Natural killer cell (primary cell): ENCODE measurements at regions not wholly inside any gene's neighbourhood (a gene's known extent, or its start where the extent isn't known, plus 50 kb on each side); places are given as distances from the start of the nearest gene placed in this dataset.

Experiments used
- ATAC-seq, 3 donors: fragments of 150-1000 bp in 2 of 3; fragments of 200-7000 bp in 1 of 3; cut with Tn5 transposase; 1 replicate in 1 of 3; 2 replicates in 2 of 3; pipeline ENCODE4 v1.10.0; 2021; ENCODE audit warnings: mild to moderate bottlenecking in 2 of 3, moderate library complexity in 2 of 3
- DNase-seq, 2 donors: peaks; one replicate each; pipeline versions ENCODE4 v3.0.0 to v3.0.0-alpha.2; 2013 to 2021; ENCODE audit warnings: mixed read lengths in 1 of 2
- H3K27ac ChIP-seq: one replicate; pipeline ENCODE4 v1.5.1; 2013; ENCODE audit warnings: mild to moderate bottlenecking, low read length
- H3K27me3 ChIP-seq: one replicate; pipeline ENCODE4 v1.6.1; 2013; ENCODE audit warnings: low read length; ENCODE audit not compliant: control insufficient read depth, insufficient read depth
- H3K36me3 ChIP-seq: one replicate; pipeline ENCODE4 v1.6.1; 2013; ENCODE audit warnings: low read length; ENCODE audit not compliant: control insufficient read depth, insufficient read depth
- H3K4me1 ChIP-seq: one replicate; pipeline ENCODE4 v1.6.1; 2013; ENCODE audit warnings: low read length; ENCODE audit not compliant: control insufficient read depth, insufficient read depth
- H3K4me3 ChIP-seq: one replicate; pipeline ENCODE4 v1.5.1; 2013; ENCODE audit warnings: low read length
- H3K9me3 ChIP-seq: one replicate; pipeline ENCODE4 v1.6.1; 2013; ENCODE audit warnings: low read length; ENCODE audit not compliant: control insufficient read depth, insufficient read depth
- H3K27ac Mint-ChIP-seq, 2 donors: one replicate each; pipeline ENCODE4 v1.8.0; 2022; ENCODE audit warnings: mild to moderate bottlenecking in 2 of 2, mixed read lengths in 2 of 2, moderate library complexity in 1 of 2
- H3K27me3 Mint-ChIP-seq, 2 donors: one replicate each; pipeline ENCODE4 v1.8.0; 2022; ENCODE audit warnings: low read depth in 2 of 2, mixed read lengths in 2 of 2
- H3K36me3 Mint-ChIP-seq: one replicate; pipeline ENCODE4 v1.8.0; 2022; ENCODE audit warnings: mixed read lengths
- H3K4me1 Mint-ChIP-seq, 2 donors: one replicate each; pipeline ENCODE4 v1.8.0; 2022; ENCODE audit warnings: mixed read lengths in 2 of 2
- H3K4me3 Mint-ChIP-seq: one replicate; pipeline ENCODE4 v1.8.0; 2022; ENCODE audit warnings: mild to moderate bottlenecking, moderate library complexity, mixed read lengths
- H3K9me3 Mint-ChIP-seq, 2 donors: one replicate each; pipeline ENCODE4 v1.8.0; 2022; ENCODE audit warnings: mixed read lengths in 2 of 2
- WGBS: methylation state at CpG from one replicate; pipeline ENCODE4 v1.1.7; 2013; ENCODE audit warnings: missing lambda C conversion rate; ENCODE audit not compliant: insufficient coverage; 5-methylcytosine and 5-hydroxymethylcytosine counted together
- intact Hi-C: fragments of 100-400 bp; cut with micrococcal nuclease; formaldehyde crosslinking; loops from one replicate; pipeline ENCODE4 v1.14.2; 2022
- TF ChIP-seq, protein P1 (sequence below): fragments of 200-600 bp; IDR thresholded peaks from one replicate; pipeline ENCODE4 v1.8.0; 2022; ENCODE audit warnings: antibody characterized with exemption

DNA sequence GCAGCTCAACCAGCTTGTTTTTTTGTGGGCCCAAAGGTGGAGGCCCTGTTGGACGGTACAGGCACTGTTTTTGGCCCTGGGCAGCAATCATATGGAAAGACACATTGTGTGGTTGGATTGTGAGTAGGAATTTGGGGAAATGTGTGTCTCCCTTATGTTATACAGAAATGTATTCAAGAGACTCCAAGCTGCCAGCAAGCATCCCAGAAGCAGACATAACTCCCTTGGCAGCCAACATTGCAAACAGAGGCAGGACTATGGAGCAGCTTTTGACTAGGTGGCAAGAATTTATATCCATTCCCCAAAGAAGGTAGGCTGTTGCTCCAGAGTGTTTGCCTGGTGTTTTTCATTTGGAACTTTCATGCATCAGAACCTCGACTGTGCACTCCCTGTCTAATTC lies 104.9 kb downstream of the BUB3 start:
- 84% methylated on average over 2 of the region's 2 CpGs for WGBS
- TF ChIP-seq, protein P1, sequence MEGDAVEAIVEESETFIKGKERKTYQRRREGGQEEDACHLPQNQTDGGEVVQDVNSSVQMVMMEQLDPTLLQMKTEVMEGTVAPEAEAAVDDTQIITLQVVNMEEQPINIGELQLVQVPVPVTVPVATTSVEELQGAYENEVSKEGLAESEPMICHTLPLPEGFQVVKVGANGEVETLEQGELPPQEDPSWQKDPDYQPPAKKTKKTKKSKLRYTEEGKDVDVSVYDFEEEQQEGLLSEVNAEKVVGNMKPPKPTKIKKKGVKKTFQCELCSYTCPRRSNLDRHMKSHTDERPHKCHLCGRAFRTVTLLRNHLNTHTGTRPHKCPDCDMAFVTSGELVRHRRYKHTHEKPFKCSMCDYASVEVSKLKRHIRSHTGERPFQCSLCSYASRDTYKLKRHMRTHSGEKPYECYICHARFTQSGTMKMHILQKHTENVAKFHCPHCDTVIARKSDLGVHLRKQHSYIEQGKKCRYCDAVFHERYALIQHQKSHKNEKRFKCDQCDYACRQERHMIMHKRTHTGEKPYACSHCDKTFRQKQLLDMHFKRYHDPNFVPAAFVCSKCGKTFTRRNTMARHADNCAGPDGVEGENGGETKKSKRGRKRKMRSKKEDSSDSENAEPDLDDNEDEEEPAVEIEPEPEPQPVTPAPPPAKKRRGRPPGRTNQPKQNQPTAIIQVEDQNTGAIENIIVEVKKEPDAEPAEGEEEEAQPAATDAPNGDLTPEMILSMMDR: no peak
- no peak overlapping the region for H3K4me3 Mint-ChIP-seq
- H3K27me3 Mint-ChIP-seq: no peaks in the 10 kb centered on the region
- H3K27ac ChIP-seq: no peak overlapping the region
- peaks cover 5% of the 10 kb centered on the region for H3K9me3 ChIP-seq
- ATAC-seq (no peak), DNase-seq (no peak)
- H3K4me1 ChIP-seq: no peaks in the 10 kb centered on the region
- intact Hi-C loops: no loop called here
- no peak overlapping the region for H3K4me3 ChIP-seq
- no peak overlapping the region for H3K27ac Mint-ChIP-seq
- H3K36me3 ChIP-seq: no peaks in the 10 kb centered on the region
- no peaks in the 10 kb centered on the region for H3K27me3 ChIP-seq
- no peaks in the 10 kb centered on the region for H3K36me3 Mint-ChIP-seq
- H3K9me3 Mint-ChIP-seq: no peaks in the 10 kb centered on the region
- no peaks in the 10 kb centered on the region for H3K4me1 Mint-ChIP-seq

DNA sequence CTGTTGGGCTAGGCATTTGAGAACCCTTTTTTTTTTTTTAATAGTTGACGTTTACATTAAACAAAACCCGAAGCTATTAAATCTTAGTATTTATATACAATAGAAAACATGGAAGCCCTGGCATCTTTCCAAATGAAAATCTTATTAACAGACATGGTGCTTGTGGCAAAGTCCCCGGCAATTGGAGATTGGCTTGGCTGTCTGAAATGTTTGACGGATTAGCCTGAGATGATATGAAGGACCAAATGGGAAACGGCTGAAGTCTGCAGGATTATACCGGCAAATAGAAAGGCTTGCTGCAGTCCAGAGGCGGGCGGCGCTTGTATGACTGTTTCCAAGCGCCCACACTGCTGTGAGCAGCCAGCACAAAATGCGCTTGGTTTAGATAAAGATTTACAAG lies 105.6 kb downstream of the BUB3 start:
- no peaks in the 10 kb centered on the region for H3K4me1 Mint-ChIP-seq
- H3K36me3 ChIP-seq: no peaks in the 10 kb centered on the region
- 98% methylated on average over 9 of the region's 11 CpGs for WGBS
- H3K27ac Mint-ChIP-seq: no peak overlapping the region
- intact Hi-C loops: no loop called here
- no peak for ATAC-seq
- H3K4me3 ChIP-seq: no peak overlapping the region
- no peaks in the 10 kb centered on the region for H3K36me3 Mint-ChIP-seq
- H3K9me3 ChIP-seq: no peaks in the 10 kb centered on the region
- no peaks in the 10 kb centered on the region for H3K9me3 Mint-ChIP-seq
- no peak overlapping the region for H3K4me3 Mint-ChIP-seq
- TF ChIP-seq, protein P1: no peak
- no peaks in the 10 kb centered on the region for H3K27me3 Mint-ChIP-seq
- no peak overlapping the region for H3K27ac ChIP-seq
- H3K27me3 ChIP-seq: no peaks in the 10 kb centered on the region
- DNase-seq: no peak
- H3K4me1 ChIP-seq: no peaks in the 10 kb centered on the region

DNA sequence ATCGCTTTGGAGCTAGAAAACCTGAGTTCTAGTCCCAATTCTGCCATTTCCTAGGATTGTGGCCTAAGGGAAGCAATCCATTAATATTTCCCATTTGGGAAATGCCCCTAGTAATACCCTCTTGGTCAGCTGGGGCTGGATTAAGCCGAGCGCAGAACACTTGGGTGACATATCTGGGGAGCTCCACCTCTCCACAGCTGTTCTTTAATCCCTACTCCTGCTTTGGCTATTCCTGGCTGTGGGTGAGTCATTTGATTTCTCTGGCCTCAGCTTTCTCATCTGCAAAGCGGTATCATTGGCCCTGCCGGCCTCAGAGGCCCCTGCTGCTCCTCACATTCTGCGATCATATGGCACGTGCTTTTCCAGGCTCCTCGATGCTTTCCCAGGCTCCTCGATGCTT lies 108.3 kb downstream of the BUB3 start:
- Histone ChIP-seq H3K4me1 (no peaks in the 10 kb centered on the region), H3K9me3 (no peaks in the 10 kb centered on the region), H3K4me3 (no peak overlapping the region), H3K27me3 (no peaks in the 10 kb centered on the region), H3K36me3 (no peaks in the 10 kb centered on the region), H3K27ac (no peak overlapping the region)
- Mint-ChIP-seq H3K4me1 (no peaks in the 10 kb centered on the region), H3K9me3 (no peaks in the 10 kb centered on the region), H3K27ac (no peak overlapping the region), H3K36me3 (no peaks in the 10 kb centered on the region), H3K27me3 (no peaks in the 10 kb centered on the region), H3K4me3 (no peak overlapping the region)
- ATAC-seq: no peak
- no peak for DNase-seq
- 82% methylated on average over 9 of the region's 9 CpGs for WGBS
- TF ChIP-seq, protein P1: no peak
- intact Hi-C loops: no loop called here

DNA sequence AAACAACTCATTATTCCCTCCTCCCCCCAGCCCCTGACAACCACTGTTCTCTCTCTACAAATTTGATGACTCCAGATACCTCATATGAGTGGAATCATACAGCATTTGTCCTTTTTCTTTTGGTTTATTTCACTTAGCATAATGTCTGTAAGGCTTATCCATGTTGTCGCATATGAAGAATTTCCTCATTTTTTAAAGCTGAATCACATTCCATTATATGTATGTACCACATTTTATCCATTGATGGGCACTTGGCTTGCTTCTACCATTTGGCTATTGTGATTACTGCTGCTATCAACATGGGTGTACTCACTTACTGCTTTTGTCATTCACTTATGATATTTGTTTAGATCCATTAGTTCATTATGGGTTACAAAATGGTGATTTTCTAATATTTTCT lies 112.8 kb downstream of the BUB3 start:
- H3K36me3 Mint-ChIP-seq: no peaks in the 10 kb centered on the region
- H3K9me3 ChIP-seq: no peaks in the 10 kb centered on the region
- WGBS: 90% methylated on average over 1 of the region's 1 CpG

More for the DNA sequence above, 112.8 kb downstream of the BUB3 start:
- H3K27me3 Mint-ChIP-seq: no peaks in the 10 kb centered on the region
- H3K27ac Mint-ChIP-seq: no peak overlapping the region
- intact Hi-C loops: no loop called here
- H3K9me3 Mint-ChIP-seq: no peaks in the 10 kb centered on the region
- TF ChIP-seq, protein P1: no peak
- no peak for ATAC-seq
- H3K27me3 ChIP-seq: no peaks in the 10 kb centered on the region
- H3K27ac ChIP-seq: no peak overlapping the region
- no peaks in the 10 kb centered on the region for H3K4me1 ChIP-seq
- H3K4me1 Mint-ChIP-seq: peaks cover 8 to 9% of the 10 kb centered on the region in 2 donors
- no peak for DNase-seq
- no peak overlapping the region for H3K4me3 ChIP-seq
- H3K36me3 ChIP-seq: no peaks in the 10 kb centered on the region
- H3K4me3 Mint-ChIP-seq: no peak overlapping the region
